Ovary (tissue), 3 donors: ENCODE measurements at regions not wholly inside any gene's neighbourhood (a gene's known extent, or its start where the extent isn't known, plus 50 kb on each side); places are given as distances from the start of the nearest gene placed in this dataset.
"Not testable (repeated sequence)": the region's sequence is repeated elsewhere in the genome, so short reads cannot be mapped to it uniquely, and the experiment has no call there.

ENCODE experiments used
- EP300 ChIP-seq: sonication (generic); formaldehyde crosslinking; IDR thresholded peaks from one replicate; pipeline ENCODE4 v1.6.1; 2017; ENCODE audit warnings: antibody characterized with exemption
- POLR2A ChIP-seq: fragments of 450-650 bp; IDR thresholded peaks from one replicate; pipeline ENCODE4 v1.6.1; 2017; ENCODE audit warnings: antibody characterized with exemption, mild to moderate bottlenecking, moderate library complexity
- TF ChIP-seq, protein P1 (sequence below), 3 donors: fragments of 450-650 bp in 2 of 3; fragments of 200-600 bp in 1 of 3; IDR thresholded peaks; one replicate each; pipeline versions ENCODE4 v1.5.1 to v1.8.0; 2016 to 2022; ENCODE audit warnings: antibody characterized with exemption in 3 of 3, mild to moderate bottlenecking in 1 of 3
- donor health status: DM: no; HTN: no; CAD: no.

DNA sequence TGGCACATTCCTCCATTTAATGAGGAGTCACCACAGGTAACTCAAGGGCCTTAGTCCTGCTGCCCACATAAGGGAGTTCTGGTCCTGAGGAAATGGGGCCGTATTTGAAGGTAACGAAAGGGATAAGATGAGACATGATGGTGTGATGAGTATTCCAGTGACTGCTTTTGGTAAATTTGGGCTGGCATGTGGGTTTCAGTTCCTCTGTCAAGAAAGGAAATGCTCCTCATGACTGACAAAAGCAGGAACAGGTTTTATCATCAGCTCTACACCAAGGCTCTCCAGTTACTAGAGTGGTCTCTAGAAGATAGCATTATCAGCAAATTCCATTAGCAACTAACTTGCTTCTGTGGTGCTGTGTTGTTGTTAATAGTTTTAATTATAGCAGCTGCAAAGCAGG, 161.8 kb upstream of the PTPN20 start:
- not testable (repeated sequence) for TF ChIP-seq POLR2A, EP300
- TF ChIP-seq, protein P1, sequence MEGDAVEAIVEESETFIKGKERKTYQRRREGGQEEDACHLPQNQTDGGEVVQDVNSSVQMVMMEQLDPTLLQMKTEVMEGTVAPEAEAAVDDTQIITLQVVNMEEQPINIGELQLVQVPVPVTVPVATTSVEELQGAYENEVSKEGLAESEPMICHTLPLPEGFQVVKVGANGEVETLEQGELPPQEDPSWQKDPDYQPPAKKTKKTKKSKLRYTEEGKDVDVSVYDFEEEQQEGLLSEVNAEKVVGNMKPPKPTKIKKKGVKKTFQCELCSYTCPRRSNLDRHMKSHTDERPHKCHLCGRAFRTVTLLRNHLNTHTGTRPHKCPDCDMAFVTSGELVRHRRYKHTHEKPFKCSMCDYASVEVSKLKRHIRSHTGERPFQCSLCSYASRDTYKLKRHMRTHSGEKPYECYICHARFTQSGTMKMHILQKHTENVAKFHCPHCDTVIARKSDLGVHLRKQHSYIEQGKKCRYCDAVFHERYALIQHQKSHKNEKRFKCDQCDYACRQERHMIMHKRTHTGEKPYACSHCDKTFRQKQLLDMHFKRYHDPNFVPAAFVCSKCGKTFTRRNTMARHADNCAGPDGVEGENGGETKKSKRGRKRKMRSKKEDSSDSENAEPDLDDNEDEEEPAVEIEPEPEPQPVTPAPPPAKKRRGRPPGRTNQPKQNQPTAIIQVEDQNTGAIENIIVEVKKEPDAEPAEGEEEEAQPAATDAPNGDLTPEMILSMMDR (IDR thresholded peaks at IDR 0.05) = not testable (repeated sequence)
